ENCODE measurements at regions not wholly inside any gene's neighbourhood (a gene's known extent, or its start where the extent isn't known, plus 50 kb on each side); places are given as distances from the start of the nearest gene placed in this dataset.

GRCh38 chr7:54859545-54859944, 100.5 kb upstream of the SEC61G start:
- no peak for DNase-seq (ENCODE audit: low read depth in 2 of 2)
- TF ChIP-seq CTCF (IDR thresholded peaks at IDR 0.05; ENCODE audit: low read depth, low read length): no peak
- no peak overlapping the region for H3K4me3 ChIP-seq (replicated peaks in 1 of 2; ENCODE audit: low read depth in 2 of 2, low read length in 2 of 2)

DNA sequence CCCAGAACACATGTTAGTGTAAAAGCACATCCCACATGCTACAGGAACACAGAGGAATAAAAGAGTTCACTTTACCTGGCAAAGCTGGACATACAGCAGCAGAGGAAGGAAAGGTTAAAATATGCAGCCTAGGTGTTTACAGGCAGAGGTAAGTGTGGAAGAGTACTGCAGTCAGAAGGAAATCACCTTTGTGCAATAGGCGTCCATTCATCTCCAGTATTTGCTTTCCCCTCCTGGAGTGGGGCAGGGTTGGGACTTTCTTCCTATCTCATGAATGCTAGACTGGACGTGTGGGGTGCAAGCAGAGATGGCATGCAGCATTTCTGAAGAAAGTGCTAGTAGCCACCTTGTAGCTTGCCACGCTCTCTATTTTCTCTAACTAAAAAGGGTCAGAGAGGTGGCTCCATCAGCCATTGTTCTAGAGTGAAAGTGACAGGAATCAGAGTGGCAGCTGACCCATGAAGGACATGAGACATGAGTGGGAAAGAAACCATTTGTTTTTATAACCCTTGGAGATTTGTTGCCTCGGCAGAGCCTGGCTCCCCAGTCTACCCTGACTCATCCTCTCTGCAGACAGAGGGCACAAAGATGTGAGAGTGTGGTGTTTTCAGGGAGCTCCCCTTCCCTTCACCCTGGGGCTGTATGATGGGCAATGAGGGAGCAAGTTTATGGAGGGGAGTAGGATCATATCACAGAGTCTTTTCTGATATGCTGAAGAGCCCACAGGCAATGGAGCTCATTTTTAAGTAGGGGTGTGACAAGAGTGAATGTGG, 101.2 kb upstream of the SEC61G start:
- no peak overlapping the region for H3K4me3 ChIP-seq (replicated peaks in 1 of 2; ENCODE audit: low read depth in 2 of 2, low read length in 2 of 2)
- no peak for TF ChIP-seq CTCF (IDR thresholded peaks at IDR 0.05; ENCODE audit: low read depth, low read length)
- peak in 1 of 2 donors; percentile 31 for DNase-seq (ENCODE audit: low read depth in 2 of 2)

DNA sequence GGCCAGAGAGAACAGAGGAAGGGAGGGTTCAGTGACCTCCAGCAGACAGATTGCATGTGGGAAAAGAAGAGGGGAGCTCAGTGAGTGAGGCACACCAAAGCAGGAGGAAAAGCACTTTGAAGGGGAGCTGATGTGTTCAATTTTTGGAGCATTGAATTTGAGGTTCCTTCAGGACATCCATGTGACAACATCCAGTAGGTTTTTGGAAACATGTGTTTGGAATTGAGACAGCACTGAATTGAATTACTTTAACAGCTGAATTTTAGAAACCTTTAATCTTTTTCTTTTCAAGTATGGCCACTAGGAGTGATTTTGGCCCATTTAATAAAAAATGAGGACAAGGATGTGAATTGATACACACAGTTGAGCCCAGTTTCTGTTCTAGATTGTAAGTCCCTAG, 101.8 kb upstream of the SEC61G start:
- no peak for DNase-seq (ENCODE audit: low read depth in 2 of 2)
- no peak overlapping the region for H3K4me3 ChIP-seq (replicated peaks in 1 of 2; ENCODE audit: low read depth in 2 of 2, low read length in 2 of 2)
- no peak for TF ChIP-seq CTCF (IDR thresholded peaks at IDR 0.05; ENCODE audit: low read depth, low read length)

GRCh38 chr7:54864663-54865062, 105.7 kb upstream of the SEC61G start:
- H3K4me3 ChIP-seq (replicated peaks in 1 of 2; ENCODE audit: low read depth in 2 of 2, low read length in 2 of 2): no peak overlapping the region
- DNase-seq (ENCODE audit: low read depth in 2 of 2): no peak
- TF ChIP-seq CTCF (IDR thresholded peaks at IDR 0.05; ENCODE audit: low read depth, low read length): no peak

DNA sequence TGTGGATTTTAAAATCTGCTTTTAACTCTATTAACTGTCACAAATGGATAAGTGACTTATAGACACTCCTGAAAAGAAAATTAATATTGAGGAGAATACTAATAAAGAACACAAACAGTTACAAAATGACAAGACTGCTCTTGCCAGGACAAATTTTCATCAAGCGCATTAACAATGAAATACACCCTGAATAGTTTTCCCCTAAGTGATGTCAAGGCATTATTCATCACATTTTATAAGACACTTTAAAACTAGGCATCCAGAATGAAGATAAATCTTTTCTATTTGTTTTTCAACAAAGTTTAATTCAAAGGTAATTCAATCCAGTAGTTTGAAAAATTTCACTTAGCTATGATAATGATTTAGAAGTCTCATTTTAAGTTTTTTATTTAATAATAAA, 110.5 kb upstream of the SEC61G start:
- DNase-seq (ENCODE audit: low read depth in 2 of 2): no peak
- TF ChIP-seq CTCF (IDR thresholded peaks at IDR 0.05; ENCODE audit: low read depth, low read length): no peak
- no peak overlapping the region for H3K4me3 ChIP-seq (replicated peaks in 1 of 2; ENCODE audit: low read depth in 2 of 2, low read length in 2 of 2)

- peak in 1 of 2 donors; percentile 20 for DNase-seq (ENCODE audit: low read depth in 2 of 2)
- H3K4me3 ChIP-seq (replicated peaks in 1 of 2; ENCODE audit: low read depth in 2 of 2, low read length in 2 of 2): no peak overlapping the region
- TF ChIP-seq CTCF (IDR thresholded peaks at IDR 0.05; ENCODE audit: low read depth, low read length): no peak
These were observed 115.8 kb upstream of the SEC61G start for GRCh38 chr7:54874804-54875203.

GRCh38 chr7:54877683-54878082, 118.7 kb upstream of the SEC61G start:
- peak; percentile 14 to 30 for DNase-seq (ENCODE audit: low read depth in 2 of 2)
- no peak for TF ChIP-seq CTCF (IDR thresholded peaks at IDR 0.05; ENCODE audit: low read depth, low read length)
- H3K4me3 ChIP-seq (replicated peaks in 1 of 2; ENCODE audit: low read depth in 2 of 2, low read length in 2 of 2): no peak overlapping the region
